Fibroblast of skin of right quadriceps (primary cell): ENCODE measurements at regions not wholly inside any gene's neighbourhood (a gene's known extent, or its start where the extent isn't known, plus 50 kb on each side); places are given as distances from the start of the nearest gene placed in this dataset.

ENCODE experiments used
- DNase-seq: peaks from one replicate; pipeline ENCODE4 v3.0.0-alpha.2; 2013

DNA sequence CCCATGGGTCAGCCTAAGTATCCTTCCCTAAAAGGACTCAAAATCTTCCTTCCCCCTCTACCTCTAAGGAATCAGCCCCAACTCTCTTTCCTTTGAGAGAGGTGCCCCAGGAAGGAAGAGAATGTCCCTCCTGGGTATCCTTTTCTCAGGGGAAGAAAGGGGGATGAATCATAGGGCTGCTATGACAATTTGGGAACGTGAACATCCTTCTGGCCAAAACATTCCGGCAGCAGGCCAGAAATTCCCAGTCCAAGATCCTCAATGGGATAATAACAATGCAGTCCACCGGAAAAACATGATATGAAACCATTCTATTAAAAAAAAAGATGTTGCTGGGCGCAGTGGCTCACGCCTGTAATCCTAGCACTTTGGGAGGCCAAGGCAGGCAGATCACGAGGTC is 50.8 kb upstream of the CACNA2D3 start:
- DNase-seq, result no peak

DNA sequence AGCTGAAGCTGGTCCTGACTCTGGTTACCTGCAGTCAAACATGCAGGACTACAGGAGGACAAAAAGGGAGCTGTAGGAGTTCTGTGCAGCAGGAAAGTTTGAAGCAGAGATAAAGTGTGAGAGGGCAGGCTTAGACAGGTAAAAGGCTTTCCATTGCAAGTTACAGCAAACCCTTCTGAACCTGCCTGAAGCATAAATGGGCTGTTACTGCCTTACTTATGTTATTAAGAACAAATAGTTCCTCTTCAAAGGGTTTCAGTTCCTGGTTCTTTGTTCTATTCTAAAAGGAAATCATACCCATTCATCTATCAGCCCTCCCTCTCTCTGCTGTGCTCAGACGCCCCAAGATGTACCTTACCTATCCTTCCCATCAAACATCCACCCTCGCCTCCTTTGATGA is 52.4 kb upstream of the CACNA2D3 start:
- no peak for DNase-seq

DNA sequence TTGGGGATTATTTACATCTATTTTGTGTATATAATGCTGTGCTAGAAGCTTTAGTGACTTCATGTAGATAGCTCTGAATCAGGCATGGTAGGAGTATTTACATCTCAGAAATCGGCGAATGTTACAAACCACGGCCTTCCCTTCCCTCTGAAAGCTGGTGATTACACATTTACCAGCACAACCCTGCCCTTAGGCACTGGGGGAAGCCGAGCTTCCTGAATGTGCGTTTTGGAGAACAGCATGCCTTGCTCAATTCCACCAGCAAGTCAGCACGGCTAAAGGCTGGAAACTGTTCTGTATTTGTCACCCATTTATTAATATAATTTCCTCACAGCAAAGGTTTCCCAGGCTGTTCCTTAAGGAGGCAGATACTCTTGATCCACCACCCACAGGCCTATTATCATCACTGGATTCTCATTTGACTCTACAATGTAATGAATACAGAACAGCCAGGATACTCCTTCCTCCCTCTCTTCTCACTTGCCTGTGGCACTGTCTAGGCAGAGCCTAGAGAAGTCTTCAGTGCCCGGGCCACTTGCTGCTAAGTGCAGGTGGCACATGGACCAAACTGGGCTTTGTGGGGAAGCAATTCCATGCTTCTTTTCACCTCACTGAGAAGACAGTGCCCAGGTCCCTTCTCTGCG is 55.2 kb upstream of the CACNA2D3 start:
- DNase-seq, result no peak

DNA sequence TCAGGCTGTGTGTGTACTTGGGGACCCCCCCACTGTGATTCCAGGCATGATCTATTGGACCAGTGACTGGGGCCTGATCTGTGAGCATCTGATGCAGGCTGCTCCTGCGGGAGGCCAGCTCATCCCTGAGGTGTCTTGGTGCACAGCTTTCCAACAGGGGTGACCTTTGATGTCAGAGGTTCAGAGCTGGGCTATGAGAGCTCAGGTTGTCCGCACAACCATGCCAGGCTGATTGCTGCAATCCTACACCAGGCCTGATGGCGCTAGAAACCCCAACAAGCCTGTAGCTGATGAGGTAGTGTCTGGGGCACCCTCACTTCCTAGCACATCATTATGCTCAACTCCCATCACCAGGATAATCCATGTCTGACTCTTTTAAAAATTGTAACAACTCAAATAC is 56.1 kb upstream of the CACNA2D3 start:
- no peak for DNase-seq

DNA sequence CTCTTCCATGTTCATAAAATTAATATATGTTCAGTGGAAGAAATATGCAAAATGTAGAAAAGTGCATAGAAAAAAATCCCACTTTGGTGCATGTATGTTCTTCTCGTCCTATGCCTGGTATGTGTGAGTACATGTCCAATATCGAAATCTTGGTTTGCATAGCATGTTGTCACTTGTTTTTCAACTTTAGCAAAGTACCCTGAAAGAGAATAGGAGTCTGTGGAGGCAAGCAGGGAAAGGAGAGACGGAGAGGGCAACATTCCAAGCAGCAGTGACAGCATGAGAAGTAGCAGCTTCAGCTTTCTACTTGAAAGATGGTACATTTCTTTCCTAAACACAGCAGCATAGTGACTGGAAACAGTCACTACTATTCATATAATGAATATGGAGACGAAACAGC is 56.8 kb upstream of the CACNA2D3 start:
- no peak for DNase-seq

DNA sequence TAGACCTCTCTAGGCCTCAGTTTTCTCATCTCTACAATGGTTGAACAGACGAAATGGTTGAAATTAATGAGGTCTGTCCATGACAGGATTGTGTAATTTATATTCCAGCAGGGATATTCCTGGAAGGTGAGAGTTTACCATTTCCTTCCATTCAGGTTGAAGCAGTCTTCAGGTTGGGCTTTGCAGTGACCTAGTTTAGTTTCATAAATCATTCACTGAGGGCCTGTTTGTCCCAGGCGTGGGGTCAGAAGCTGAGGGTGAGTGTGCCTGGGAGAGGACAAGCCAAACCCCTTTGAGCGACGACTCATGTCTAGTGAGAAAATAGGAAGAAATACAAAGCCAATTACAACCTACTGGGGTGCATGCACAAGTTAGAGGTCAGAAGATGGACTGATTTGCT is 57.2 kb upstream of the CACNA2D3 start:
- DNase-seq, result no peak

DNA sequence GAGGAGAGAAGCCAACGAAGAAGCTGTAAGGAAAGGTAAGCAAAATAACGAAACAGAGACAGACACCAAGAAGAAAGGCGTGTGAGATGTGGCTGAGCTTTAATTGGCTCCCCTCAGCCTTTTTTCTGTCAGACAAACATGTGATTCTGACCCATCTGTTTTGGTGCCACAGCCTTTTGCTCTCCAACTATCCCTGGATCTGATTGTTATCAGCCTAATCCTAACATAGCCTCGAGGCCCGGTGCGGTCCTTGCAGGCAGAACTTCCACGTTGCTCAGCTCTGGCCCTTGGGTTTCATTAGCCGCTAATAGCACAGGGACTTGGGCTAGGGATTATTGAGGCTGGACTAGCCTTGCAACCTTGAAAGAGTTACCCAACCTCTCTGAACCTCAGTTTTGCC is 57.9 kb upstream of the CACNA2D3 start:
- no peak for DNase-seq

DNA sequence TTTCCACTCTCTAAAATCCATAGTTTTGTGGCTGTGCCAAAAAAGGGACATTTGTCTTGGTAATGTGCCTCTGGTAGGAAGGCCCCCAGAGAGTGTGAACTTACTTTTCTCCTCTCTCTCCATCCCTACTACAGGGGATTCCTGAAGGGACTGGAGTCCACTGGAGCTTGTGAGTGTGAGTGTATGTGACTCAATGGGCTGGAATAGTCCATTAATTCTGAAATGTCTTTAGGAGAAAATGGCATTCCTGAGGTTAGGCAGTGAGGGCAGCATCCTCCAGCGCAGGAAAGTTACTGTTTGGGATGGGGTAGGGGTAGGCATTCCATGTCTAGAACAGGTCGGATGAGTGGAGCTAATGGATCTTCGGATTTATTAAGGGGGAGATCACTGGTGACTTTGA is 59.8 kb upstream of the CACNA2D3 start:
- no peak for DNase-seq

DNA sequence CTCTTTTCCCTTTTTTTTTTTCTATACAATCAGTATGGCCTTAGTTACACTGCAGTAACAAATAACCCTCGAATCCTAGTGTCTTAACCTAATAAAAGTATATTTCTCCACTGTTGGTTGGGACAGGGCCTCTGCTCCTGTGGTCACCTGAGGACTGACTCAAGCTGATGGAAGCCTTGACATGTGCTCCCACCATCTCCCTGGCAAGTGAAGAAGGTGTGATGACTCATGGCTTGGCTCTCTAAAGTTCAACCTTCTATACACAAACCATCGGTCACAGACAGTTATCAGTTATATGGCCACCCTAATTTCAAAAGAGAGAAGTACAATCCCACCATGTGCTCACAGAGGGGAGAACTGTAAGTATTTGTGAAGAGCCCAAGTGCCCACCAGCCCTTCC is 65.8 kb upstream of the CACNA2D3 start:
- no peak for DNase-seq

DNA sequence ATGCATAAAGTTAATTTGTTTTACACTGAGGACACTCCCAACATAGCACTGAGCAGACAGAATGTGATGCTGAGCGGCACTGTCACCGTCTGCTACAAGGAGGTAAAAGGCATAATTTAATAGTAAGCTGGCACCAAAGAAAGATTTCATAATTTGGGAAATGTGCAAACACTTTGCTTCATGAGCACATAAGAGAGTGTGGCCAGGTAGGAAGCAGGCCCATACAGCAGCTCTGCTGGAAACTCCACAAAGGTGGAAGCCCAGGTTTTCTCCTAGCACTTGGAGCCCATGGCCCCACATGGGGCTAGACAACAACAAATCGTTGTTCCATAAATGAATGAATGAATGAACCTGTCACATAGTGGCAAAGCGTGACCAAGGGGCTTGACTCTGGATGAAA is 68.5 kb upstream of the CACNA2D3 start:
- no peak for DNase-seq

DNA sequence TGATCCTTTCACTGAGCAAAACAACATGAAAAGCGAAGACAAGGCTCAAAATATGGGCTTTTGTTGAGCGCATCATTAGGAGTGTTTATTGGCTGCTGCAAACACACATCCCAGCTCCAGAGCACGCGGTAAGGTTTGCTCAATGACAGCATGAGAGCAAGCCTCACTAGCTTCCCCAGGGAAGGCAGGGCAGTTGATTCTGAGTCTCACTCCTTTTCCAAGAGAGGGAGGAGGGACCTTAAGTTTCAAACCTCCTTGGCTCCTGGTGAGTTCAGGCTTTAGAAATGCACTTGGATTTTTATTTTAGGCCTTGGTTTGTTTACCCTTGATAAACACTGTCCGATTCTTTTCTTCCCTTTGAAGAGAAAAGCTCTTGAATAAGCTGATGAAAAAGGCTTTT is 69.1 kb upstream of the CACNA2D3 start:
- DNase-seq, result no peak

DNA sequence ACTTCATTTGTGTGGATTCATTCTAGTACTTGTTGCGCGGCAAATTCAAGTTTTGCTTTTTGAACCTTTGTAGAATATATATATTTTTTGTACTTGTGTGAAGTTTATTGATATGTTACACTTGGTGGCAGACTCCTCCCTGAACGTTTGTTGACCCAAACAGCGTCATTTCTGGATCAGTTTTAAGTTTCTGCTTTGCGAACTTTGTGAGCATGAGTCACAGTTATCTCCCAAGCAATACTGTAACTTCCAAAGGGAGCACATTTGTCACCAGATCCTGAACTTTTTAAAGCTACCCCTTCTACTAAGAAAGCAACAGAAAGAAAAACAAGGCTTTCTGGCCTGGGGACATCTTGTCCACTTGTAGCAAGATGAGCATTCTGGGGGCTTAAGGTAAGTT is 74.8 kb upstream of the CACNA2D3 start:
- DNase-seq, result no peak

DNA sequence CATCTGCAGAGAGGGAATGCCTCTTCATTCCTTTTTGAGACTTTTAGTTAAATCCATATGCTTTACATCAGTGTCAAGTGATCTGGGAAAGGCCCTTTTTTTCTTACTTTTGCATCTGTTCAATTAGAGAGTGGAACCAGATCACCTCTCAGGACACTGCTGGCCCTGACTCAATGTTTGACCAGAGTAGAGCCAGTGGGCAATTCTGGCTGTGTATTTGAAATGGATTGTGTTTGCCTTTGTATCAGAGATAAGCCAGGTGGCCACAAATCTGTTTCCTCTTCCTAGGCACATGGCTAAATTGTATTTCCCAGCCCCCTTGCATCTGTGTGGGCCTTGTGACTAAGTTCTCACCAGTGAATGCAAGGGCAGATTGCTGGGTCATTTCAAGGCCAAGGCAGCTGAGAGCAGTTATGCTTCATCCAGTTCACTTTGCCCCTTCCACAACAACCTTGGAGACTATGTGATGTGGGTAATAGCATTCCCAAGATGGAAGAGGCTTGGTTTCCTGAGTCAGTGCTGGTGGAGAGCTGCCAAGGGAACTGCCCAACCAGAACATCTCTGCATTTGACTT is 75.6 kb upstream of the CACNA2D3 start:
- DNase-seq, result peak; percentile 6

DNA sequence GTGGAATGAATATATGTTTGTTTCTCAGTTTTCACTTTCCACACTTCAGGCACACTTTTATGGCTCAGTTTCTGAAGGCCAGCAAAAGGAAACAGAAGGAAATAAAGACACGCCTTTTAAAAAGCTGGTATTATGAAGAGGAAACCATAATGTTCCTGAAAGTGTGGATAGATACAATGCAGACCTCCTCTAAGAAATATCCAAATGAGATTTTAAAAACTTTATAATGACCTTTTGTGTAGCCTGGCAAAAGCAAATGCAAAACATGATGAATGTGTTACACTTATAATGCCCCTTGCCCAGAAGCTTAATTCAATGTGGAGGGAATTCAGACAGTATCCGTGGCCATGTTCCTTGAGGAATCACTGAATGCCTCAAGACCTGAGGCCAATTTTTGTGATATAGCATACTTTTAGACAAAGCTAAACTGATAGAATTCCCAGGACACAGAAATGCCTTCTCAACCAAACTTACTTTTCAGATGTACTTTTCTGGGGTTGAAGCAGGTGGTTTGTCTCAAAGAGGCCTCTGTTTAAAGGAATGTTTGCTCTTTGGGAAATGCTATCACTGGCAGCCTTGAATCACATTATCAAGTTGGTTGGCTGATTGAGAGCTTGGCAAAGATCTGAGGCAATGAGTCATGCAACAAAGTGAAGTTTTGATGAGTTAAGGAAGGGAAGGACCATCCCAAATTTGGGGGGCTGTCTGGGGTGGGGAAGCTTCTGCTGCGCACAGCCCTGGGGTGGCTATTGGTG is 77.1 kb upstream of the CACNA2D3 start:
- no peak for DNase-seq

DNA sequence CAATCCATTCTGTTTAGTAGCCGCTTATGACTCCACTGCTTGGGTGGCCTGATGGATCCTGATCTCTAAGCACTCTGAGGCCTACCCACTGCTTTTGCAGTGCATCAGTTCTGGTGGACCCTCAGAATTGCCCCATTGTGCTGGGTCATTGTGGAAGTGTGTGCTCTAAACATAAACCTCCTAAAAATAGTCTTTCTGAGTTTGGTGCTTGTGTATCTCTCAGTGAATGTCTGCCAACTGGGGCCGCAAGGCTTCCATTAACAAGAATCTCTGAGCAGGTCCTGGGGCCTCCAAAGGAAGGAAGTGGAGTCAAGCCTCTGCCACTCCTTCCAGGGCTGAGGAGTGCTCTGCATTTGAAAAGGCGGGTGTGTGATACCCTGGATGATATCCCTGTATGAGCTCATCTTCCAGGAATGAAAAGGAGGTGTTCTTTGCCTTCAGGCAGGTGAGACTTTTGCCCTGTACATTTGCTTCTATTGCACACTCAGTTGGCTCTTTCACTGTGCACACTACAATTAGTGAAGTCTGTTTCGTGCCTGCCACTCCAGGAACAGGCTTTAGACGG is 80.0 kb upstream of the CACNA2D3 start:
- DNase-seq, result no peak

DNA sequence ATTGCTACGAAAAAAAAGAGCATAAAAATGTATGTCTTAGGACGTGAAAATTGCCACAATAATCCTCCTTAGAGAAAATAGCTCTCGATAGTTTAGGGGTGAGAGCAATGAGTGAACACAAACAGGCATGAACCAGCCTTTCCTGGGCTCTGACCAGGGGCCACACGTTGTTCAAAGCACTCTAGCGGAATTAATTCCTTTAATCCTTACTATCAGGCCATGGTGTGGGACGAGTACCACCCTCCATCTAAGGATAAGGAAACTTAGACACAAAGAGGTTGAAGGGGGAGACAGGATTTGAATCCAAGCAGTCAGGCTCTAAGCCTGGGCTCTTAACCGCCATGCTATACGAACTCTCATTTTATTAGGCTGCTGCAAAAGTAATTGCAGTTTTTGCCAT is 81.9 kb upstream of the CACNA2D3 start:
- no peak for DNase-seq

DNA sequence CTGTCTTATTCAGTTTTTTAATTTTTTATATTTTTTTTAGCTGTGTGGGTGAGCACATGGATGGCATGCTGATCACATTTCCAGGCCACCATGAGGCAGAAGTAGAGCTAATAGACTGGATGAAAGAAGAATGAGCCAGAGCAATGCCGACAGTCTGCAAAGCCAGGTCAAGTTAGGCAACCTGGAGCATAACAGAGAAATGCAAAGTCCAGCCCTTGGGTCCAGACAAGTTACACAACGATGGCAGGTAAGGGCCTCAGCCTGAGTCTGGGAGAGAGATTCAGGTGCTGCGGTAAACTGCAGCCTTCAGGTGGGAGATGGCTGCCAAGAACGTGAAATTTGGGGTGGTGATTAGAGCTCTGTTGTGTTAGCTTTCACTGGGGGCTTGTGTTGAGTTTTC is 84.0 kb upstream of the CACNA2D3 start:
- DNase-seq, result no peak

DNA sequence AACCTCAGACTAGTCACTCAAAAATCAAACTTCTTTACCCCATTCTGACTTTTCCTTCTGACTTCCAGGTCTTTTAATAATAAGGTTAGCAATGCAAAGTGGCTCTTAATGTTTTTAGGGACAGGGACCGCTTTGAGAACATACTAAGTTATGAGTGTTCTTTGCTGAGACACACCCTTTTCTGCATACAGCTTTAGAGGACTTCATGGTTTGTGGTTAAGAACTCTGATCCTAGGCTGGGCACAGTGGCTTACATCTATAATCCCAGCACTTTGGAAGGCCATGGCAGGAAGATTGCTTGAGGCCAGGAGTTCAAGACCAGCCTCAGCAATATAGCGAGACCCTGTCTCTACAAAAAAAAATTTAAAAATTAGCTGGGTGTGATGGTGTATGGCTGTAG is 85.8 kb upstream of the CACNA2D3 start:
- DNase-seq, result no peak

DNA sequence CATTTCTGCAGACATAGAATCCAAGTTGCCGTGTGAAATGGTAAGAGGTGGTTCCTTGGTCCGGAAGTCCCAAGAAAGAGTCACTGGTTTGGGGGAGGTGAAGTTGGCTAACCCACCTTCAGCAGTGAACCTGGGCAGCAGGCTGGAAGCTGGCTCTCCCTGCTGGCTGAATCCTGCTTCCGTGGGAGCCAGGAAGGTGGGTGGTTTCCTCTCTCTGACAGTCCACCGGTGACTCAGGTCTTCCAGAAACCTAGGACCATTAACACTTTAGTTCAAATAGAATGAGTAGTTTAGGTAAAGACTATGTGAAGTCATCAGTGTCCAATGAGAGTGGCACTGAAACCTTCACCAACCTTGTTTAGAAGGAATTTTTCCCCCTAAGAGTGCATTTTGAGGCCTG is 87.4 kb upstream of the CACNA2D3 start:
- DNase-seq, result no peak

DNA sequence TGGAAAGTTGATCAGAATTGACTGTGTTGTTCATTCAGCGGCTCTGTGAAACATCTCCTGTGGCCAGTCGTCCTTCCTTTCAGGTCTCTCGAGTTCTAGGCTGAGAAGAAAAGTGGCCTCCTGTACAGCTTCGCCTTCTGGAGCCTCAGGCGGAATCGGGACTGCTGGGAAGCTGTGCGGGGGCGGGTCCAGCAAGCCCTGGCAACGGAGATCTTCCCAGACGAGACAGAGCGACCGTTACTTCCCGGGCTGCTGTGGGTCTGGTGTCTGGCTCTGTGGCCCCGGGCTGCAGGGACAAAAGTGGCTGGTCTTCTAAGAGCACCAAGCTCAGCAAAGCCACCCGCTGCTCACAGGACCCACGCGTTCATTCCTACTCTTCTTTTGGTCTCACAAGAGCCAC is 88.6 kb upstream of the CACNA2D3 start:
- no peak for DNase-seq

DNA sequence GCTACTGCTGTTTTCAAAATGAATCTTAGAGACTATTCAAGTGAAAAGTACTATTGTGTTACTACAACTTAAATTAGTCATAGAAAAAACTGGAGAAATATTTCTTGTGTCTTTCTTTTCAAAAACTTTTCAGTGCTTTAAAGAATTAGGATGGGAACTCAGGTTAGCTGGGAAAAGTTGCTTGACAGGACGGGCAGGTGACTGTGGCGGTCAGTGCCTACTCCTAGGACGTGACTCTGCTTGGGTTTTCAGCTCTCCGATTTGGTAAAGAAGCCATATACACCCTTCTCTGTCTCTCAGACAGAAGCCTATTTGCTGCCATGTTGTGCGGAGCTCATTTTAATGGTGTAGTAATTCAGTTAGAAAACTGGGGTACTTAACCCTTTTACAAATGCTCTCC is 89.8 kb upstream of the CACNA2D3 start:
- DNase-seq, result no peak

DNA sequence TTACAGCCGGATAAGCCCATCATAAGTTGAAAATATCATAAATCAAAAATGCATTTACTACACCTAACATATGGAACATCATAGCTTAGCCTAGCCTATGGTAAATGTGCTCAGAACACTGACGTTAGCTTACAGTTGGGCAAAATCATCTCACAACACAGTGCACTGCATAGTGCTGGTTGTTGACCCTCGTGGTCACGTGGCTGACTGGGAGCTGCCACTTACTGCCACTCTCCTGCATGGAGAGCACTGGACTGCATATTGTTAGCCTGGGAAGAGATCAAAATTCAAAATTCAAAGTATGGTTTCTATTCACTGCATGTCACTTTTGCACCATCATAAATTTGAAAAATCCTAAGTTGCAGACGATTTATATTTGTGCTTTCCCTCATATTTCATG is 94.0 kb upstream of the CACNA2D3 start:
- DNase-seq, result no peak

DNA sequence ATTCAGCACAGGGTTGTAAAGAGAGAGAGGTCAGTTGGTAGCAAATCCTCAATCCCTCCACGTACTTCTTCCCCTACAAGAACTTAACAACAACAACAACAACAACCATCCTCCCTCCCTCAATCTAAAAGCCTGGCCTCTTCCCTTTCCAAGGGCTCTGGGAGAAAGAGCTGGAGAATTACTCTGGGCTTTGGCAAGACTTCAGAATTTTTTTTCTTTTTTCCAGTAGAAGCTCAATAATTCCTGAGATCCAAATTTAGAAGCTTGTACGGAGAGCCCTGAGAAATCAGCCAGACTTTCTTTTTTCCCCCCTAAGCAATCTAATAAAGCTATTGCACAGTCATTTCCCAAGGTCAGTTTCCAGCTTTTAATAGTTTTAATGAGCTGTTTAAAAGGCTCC is 95.8 kb upstream of the CACNA2D3 start:
- no peak for DNase-seq

DNA sequence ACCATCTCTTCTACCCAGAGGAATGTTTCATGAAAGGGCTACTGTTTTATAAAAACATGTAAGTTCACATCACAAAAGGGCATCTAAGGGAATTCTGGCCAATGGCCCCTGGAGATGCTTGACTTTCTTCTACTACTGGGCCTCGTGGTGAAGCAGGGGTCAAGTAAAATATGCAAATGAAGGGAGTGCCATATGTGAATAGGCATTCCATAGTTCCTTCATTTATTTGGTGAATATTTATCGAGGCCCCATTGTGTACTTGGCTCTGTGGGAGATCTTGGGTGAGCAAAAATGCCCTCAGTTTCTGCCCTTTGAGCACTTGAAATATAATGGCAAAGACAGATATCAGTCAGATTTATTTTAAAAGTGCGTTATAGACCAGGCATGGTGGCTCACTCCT is 101.3 kb upstream of the CACNA2D3 start:
- DNase-seq, result no peak
